Dendritic cell treated with granulocyte-macrophage colony-stimulating factor and Interleukin-4, amounts not matched to agents 40 ng/mL and 50 ng/mL, for 4 days (primary cell): ENCODE measurements at regions not wholly inside any gene's neighbourhood (a gene's known extent, or its start where the extent isn't known, plus 50 kb on each side); places are given as distances from the start of the nearest gene placed in this dataset.
A peak's percentile ranks its signal among the peaks of the same experiment; 100 is the strongest.

ENCODE experiments used
- H3K27ac Mint-ChIP-seq: one replicate; pipeline ENCODE4 v1.8.0; 2022; ENCODE audit warnings: mild to moderate bottlenecking, mixed read lengths
- H3K27me3 Mint-ChIP-seq: one replicate; pipeline ENCODE4 v1.8.0; 2022; ENCODE audit warnings: mild to moderate bottlenecking, mixed read lengths
- H3K36me3 Mint-ChIP-seq: one replicate; pipeline ENCODE4 v1.8.0; 2022; ENCODE audit warnings: low read depth, mixed read lengths
- H3K4me1 Mint-ChIP-seq: one replicate; pipeline ENCODE4 v1.8.0; 2022; ENCODE audit warnings: low read depth, mixed read lengths
- H3K4me3 Mint-ChIP-seq: one replicate; pipeline ENCODE4 v1.8.0; 2022; ENCODE audit warnings: mild to moderate bottlenecking, moderate library complexity, mixed read lengths
- H3K9me3 Mint-ChIP-seq: one replicate; pipeline ENCODE4 v1.8.0; 2022; ENCODE audit warnings: mixed read lengths
- intact Hi-C: fragments of 100-400 bp; cut with micrococcal nuclease; formaldehyde crosslinking; loops from one replicate; pipeline ENCODE4 v1.15.0; 2022

DNA sequence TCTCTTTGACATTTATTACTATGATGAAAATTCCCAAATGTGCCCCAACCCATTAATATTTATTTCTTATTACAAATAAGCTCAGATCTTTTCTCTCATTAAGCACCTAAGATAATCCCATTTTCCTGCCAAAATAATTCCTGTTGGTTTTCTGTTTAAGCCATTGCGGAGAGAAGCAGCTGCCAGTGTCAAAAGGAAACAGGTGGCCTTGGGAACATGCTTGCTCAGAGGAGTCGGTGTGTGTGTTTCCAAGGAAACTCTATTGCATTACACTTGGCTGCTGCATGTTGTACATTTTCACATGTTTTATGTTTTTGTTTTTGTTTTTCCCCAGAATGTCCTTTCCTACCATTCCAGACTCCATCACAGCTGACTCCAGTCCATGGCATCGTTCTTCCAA lies 56.4 kb downstream of the CD24 start:
- no peak overlapping the region for H3K4me3 Mint-ChIP-seq
- no peak overlapping the region for H3K27ac Mint-ChIP-seq

DNA sequence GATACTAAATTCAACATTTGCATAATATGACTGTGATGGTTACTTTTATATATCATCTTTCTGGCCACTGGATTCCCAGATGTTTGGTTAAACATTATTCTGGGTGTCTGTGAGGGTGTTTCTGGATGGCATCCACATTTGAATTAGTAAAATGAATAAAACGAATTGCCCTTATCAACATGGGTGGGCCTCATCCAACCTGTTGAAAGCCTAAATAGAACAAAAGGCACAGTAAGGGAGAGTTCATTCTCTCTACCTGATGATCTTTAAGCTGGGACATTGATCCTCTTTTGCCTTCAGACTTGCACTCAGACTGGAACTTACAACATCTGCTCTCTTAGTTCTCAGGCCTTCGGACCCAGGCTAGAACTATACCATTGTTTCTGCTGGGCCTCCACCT lies 57.6 kb downstream of the CD24 start:
- intact Hi-C loops = no loop called here
- H3K27ac Mint-ChIP-seq = no peak overlapping the region
- H3K36me3 Mint-ChIP-seq = no peaks in the 10 kb centered on the region
- H3K9me3 Mint-ChIP-seq = no peaks in the 10 kb centered on the region
- H3K4me1 Mint-ChIP-seq = no peaks in the 10 kb centered on the region
- H3K4me3 Mint-ChIP-seq = no peak overlapping the region
- H3K27me3 Mint-ChIP-seq = peaks cover 4% of the 10 kb centered on the region

More for the DNA sequence above, 56.4 kb downstream of the CD24 start:
- Mint-ChIP-seq H3K9me3 (no peaks in the 10 kb centered on the region), H3K4me1 (no peaks in the 10 kb centered on the region), H3K36me3 (no peaks in the 10 kb centered on the region), H3K27me3 (peaks cover 7% of the 10 kb centered on the region)
- intact Hi-C loops = no loop called here

DNA sequence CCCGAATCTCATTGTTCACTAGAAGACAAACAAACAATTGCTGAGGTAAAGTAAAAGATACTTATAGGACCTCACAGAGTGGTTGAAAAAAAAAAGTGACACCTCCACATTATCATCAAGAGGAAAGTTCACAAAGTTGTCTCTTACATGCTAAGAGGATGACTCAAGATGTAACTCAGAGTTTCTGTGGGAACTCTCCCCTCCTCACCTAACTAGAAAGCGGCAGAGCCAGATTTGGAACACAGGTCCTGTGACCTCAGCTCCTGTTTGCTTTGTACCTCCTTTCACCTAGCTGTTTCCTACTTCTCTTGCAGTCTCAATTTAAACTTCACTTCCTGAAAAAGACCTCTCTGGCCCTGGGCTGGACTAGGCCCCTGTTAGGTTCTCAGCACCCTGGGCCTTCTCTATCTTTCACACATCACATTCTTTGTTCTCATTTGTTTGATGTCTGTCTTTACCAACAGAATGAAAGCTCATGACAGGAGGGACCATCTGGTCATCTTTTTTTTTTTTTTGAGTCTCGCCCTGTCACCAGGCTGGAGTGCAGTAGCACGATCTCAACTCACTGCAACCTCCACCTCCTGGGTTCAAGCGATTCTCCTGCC lies 60.8 kb downstream of the CD24 start:
- intact Hi-C loops = no loop called here
- no peaks in the 10 kb centered on the region for H3K36me3 Mint-ChIP-seq
- H3K4me1 Mint-ChIP-seq = peaks cover 16% of the 10 kb centered on the region
- no peak overlapping the region for H3K4me3 Mint-ChIP-seq
- H3K9me3 Mint-ChIP-seq = no peaks in the 10 kb centered on the region
- H3K27ac Mint-ChIP-seq = no peak overlapping the region
- H3K27me3 Mint-ChIP-seq = peaks cover 3% of the 10 kb centered on the region

DNA sequence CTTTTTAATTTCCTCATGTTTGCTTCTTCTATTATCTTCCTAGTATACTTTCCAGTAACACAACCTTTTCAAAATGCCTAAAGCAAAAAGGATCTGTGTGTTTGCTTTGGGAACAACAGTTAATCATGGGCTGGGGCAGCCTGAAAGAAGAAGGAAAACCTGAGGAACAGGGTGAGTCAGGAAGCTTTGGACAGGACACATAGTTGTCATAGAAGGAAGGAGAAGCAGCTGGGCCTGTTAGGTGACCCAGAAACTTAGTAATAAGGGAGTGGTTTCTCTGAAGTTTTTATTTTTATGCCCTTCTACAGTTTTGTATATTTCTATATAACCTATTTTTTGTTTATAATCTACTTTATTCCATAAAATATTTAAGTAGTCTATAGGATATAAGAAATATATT lies 61.4 kb downstream of the CD24 start:
- Mint-ChIP-seq H3K4me3 (no peak overlapping the region), H3K36me3 (no peaks in the 10 kb centered on the region), H3K27me3 (peaks cover 3% of the 10 kb centered on the region), H3K4me1 (peaks cover 16% of the 10 kb centered on the region), H3K27ac (no peak overlapping the region), H3K9me3 (no peaks in the 10 kb centered on the region)
- intact Hi-C loops = no loop called here

DNA sequence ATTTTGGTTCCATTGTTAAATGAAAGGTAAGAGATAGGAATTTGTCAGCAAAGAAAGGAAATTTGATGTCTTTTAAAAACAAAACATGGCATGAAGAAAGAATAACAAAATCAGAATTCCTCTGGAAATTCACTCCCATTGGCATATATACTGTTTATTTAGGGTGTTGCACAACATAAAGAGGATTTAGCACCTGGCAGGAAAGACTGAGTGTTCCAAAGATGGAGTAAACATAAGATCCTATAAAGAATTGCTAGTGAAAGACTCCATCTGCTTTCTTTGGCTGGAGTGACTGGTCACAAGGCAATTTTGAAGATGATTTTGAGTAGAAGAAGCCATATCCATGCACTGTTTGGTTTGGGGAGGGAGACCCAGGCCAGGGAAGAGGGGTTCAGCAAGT lies 62.4 kb downstream of the CD24 start:
- H3K27ac Mint-ChIP-seq = no peak overlapping the region
- no peak overlapping the region for H3K4me3 Mint-ChIP-seq
- H3K36me3 Mint-ChIP-seq = no peaks in the 10 kb centered on the region
- intact Hi-C loops = no loop called here
- H3K9me3 Mint-ChIP-seq = no peaks in the 10 kb centered on the region
- no peaks in the 10 kb centered on the region for H3K27me3 Mint-ChIP-seq
- peaks cover 16% of the 10 kb centered on the region for H3K4me1 Mint-ChIP-seq

DNA sequence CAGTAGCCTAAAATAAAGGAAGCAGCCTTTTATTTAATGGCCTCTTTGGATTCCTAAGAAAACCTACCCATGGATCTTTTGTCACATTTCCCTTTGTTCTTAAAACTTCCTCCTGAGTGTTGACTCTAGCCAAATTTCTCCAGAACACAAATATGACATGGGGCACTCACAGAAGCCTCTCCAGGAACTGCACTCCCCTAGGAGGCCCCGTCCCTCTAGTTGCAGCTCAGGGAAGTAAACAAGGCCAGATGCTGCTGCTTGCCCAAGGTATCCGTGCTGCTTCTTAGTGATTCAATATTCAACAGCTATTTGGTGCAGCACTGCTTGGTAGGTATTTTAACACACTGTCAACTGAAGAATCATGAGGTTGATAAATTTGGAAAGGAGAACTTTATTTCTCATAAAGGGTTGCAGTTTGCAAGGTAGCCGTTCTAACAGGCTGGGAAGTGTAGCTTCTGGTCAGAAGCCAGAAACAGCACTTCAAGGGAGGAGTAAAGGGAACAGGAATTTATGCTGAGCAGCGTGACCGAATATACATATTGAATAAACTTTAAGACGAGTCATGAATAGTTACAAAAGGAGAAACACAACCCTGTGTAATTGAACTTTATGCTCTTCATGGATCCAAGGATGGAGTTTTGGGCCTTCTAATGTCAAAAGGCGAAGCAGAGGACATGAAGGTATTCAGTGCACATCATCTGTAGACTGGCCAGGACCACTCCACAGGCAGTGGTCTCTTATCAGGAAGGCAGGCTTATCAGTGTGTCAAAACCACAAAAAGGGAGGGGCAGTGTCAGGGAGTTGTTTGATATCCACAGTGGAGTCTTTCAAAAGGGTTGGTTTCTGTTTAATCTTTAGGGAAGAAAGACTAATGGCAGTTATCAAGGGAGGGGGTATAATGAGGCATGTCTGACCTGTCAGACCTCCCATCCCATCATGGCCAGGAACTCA lies 63.3 kb downstream of the CD24 start:
- no peaks in the 10 kb centered on the region for H3K36me3 Mint-ChIP-seq
- no peaks in the 10 kb centered on the region for H3K27me3 Mint-ChIP-seq
- H3K4me1 Mint-ChIP-seq = peaks cover 16% of the 10 kb centered on the region
- intact Hi-C loops = no loop called here
- no peaks in the 10 kb centered on the region for H3K9me3 Mint-ChIP-seq
- no peak overlapping the region for H3K4me3 Mint-ChIP-seq
- H3K27ac Mint-ChIP-seq = peak overlapping the region; percentile 76

DNA sequence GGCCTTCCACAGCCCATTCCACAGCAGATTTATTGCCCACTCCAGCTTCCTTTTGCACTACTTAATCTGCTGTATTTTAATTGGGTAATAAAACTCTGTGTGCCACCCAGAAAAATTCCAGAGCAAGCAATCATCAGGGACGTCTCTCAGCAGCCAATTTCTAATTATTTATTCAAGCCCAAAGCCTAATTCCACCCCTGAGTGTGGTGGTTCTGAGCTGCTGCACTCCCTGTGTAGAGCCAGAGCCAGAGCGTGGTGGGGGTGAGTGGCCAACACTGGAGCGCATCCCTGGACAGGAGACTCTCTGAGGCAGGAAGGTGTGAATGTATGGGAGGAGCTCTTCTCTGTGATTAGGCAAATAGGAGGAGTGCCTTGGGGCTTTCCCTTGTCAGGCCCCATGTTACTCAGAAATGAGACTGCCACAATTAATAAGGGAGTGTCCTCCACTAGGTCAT lies 66.1 kb downstream of the CD24 start:
- Mint-ChIP-seq H3K4me1 (peaks cover 16% of the 10 kb centered on the region), H3K27ac (no peak overlapping the region), H3K36me3 (no peaks in the 10 kb centered on the region), H3K4me3 (no peak overlapping the region), H3K27me3 (no peaks in the 10 kb centered on the region), H3K9me3 (no peaks in the 10 kb centered on the region)
- intact Hi-C loops = no loop called here

DNA sequence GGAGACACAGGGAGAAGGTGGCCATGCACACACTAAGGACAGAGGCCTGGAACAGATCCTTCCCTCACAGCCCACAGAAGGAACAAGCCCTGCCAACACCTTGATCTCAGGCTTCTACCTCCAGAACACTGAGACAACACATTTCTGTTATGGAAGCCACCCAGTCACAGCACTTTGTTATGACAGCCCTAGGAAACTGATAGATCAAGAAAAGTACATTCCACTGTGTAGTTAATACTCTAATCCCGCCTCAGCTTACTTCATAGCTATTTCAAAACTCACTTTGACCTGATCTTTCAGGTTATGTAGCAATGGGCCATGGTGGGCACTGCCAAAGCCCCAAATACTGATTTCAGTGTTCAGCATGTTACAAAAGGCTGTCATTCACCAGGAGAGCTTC lies 66.8 kb downstream of the CD24 start:
- Mint-ChIP-seq H3K4me1 (peaks cover 16% of the 10 kb centered on the region), H3K4me3 (no peak overlapping the region), H3K27me3 (no peaks in the 10 kb centered on the region), H3K36me3 (no peaks in the 10 kb centered on the region), H3K9me3 (no peaks in the 10 kb centered on the region), H3K27ac (no peak overlapping the region)
- intact Hi-C loops = no loop called here

DNA sequence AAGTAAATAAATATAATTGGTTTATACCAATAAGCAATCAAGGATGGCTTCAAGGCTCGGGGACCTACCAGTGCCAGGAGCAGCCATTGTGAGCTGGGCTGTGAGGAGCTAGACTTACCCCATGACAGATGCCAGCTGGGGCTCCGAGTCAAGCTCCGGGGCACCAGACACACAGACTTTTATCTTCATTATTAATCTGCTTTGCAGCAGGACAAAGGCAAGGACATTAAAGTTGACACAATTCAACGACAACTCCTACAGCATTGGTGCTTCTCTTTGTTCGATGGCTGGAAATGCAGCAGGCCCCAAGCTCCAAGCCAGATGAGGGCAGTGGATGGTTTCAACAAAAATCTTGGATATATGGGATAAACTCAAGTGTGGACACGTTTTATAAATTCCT lies 68.3 kb downstream of the CD24 start:
- Mint-ChIP-seq H3K4me3 (no peak overlapping the region), H3K9me3 (peaks cover under 1% of the 10 kb centered on the region), H3K36me3 (no peaks in the 10 kb centered on the region), H3K27me3 (no peaks in the 10 kb centered on the region), H3K4me1 (peaks cover 11% of the 10 kb centered on the region), H3K27ac (no peak overlapping the region)
- intact Hi-C loops = no loop called here

DNA sequence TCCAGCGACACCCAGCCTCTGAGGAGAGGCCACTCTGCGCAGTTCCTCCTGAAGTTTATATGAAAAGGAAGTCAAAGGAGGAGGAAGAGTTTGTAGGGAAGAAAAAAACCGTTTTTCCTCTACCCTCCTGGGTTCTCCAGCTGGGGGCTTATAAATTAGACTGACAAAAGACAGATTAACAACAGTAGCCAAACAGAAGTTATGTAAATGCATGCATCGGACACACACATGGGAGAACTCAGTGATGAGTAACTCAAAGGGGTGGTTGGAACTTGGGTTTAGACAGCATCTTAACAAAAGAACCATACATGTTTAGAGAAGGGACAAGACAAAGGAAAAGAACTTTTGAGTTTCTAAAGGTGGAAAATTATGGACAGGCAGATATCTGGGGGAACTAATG lies 71.2 kb downstream of the CD24 start:
- H3K9me3 Mint-ChIP-seq = peaks cover 9% of the 10 kb centered on the region
- H3K4me1 Mint-ChIP-seq = no peaks in the 10 kb centered on the region
- no peak overlapping the region for H3K4me3 Mint-ChIP-seq
- H3K27me3 Mint-ChIP-seq = no peaks in the 10 kb centered on the region
- H3K36me3 Mint-ChIP-seq = no peaks in the 10 kb centered on the region
- no peak overlapping the region for H3K27ac Mint-ChIP-seq
- intact Hi-C loops = no loop called here

DNA sequence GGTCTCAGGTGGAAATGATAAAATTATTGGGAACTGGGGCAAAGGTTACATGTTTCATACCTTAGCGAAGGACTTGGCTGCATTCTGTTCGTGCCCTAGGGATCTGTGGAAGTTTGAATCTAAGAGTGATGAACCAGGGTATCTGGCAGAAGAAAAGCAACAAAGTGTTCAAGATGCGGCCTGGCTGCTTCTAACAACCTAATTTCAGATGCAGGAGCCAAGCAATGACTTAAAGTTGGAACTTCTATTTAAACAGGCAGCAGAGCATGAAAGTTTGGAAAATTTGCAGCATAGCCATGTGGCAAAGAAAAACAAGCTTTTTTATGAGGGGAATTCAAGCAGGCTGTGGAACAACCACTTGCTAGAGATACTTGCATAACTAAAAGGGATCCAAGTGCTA lies 73.5 kb downstream of the CD24 start:
- Mint-ChIP-seq H3K9me3 (peaks cover 9% of the 10 kb centered on the region), H3K36me3 (no peaks in the 10 kb centered on the region), H3K27me3 (no peaks in the 10 kb centered on the region), H3K27ac (no peak overlapping the region), H3K4me1 (no peaks in the 10 kb centered on the region), H3K4me3 (no peak overlapping the region)
- intact Hi-C loops = no loop called here

DNA sequence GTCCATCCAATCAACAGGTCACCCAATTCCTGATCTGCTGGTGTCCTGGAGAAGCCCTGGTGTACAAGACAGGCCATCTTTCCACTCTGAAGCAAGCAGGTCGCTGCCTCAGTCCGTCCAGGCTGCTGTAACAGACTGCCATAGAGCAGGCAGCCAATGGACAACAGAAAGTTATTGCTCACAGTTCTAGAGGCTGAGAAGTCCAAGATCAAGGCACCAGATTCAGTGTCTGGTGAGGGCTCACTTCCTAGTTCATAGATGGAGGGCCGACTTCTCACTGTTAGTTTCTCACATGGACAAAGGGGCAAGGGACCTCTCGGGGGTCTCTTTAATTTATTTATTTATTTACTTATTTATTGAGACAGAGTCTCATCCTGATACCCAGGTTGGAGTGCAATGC lies 74.8 kb downstream of the CD24 start:
- H3K4me1 Mint-ChIP-seq = no peaks in the 10 kb centered on the region
- intact Hi-C loops = no loop called here
- no peak overlapping the region for H3K4me3 Mint-ChIP-seq
- no peaks in the 10 kb centered on the region for H3K27me3 Mint-ChIP-seq
- H3K36me3 Mint-ChIP-seq = no peaks in the 10 kb centered on the region
- no peak overlapping the region for H3K27ac Mint-ChIP-seq
- H3K9me3 Mint-ChIP-seq = peaks cover 9% of the 10 kb centered on the region

DNA sequence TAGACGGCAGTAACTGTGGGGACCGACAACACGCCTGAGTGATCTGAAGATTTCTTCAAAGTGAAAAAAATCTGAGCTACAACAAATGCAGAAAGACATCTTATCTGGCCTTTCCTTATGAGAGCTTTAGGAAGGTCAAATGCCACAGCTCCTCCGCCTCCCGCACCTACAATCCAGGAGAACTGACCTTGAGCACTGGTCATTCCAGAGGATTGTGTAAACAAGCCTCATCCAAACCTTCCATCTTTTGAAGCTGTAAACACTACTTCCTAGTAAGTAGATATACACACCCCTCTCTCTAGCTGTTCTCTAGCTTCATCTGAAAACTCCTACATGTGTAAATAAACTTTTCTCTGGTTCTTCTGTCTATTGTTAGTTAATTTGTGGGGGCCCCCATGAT lies 76.9 kb downstream of the CD24 start:
- H3K4me3 Mint-ChIP-seq = no peak overlapping the region
- peaks cover 3% of the 10 kb centered on the region for H3K27me3 Mint-ChIP-seq
- peaks cover 9% of the 10 kb centered on the region for H3K9me3 Mint-ChIP-seq
- no peaks in the 10 kb centered on the region for H3K4me1 Mint-ChIP-seq
- H3K27ac Mint-ChIP-seq = no peak overlapping the region
- intact Hi-C loops = no loop called here
- no peaks in the 10 kb centered on the region for H3K36me3 Mint-ChIP-seq

DNA sequence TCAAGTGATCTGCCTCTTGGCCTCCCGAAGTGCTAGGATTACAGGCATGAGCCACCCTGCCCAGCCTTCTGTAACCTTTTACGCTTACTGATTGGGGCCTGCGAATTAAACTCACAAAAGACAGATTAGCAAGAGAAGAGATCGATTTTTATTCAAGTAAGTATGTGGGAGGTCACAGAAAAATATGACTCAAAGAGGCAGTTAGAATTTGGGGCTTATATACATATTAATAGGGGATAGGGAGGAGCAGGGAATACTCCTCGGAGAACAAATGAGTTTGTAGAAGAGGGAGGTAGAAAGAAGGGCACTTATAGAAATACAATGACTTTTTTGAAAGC lies 78.9 kb downstream of the CD24 start:
- intact Hi-C loops = no loop called here

More for the DNA sequence above, 78.9 kb downstream of the CD24 start:
- Mint-ChIP-seq H3K36me3 (no peaks in the 10 kb centered on the region), H3K27ac (no peak overlapping the region), H3K4me3 (no peak overlapping the region), H3K27me3 (peaks cover 3% of the 10 kb centered on the region), H3K4me1 (no peaks in the 10 kb centered on the region), H3K9me3 (peaks cover 3% of the 10 kb centered on the region)
